SK-N-SH (cell line): ENCODE measurements at regions not wholly inside any gene's neighbourhood (a gene's known extent, or its start where the extent isn't known, plus 50 kb on each side); places are given as distances from the start of the nearest gene placed in this dataset.

Experiments used
- CTCF ChIA-PET: fragments of 300-600, 350-600 bp; formaldehyde crosslinking; extraction: SDS; loops from one replicate; lab custom pipeline; 2021; lab: Yijun Ruan, JAX
- POLR2A ChIA-PET: fragments of 350-600 bp; sonication (Branson Sonifier 250); formaldehyde crosslinking; extraction: SDS; loops from one replicate; lab custom pipeline; 2020; ENCODE audit warnings: antibody characterized with exemption, inconsistent platforms; lab: Yijun Ruan, JAX
- DNase-seq: peaks from one replicate; pipeline ENCODE4 v3.0.0; 2012
- H2AFZ ChIP-seq: fragments of 200-600 bp; sonication (generic); 2 replicates; pipeline ENCODE4 v1.8.1; 2016; ENCODE audit warnings: antibody characterized with exemption, mild to moderate bottlenecking, low read depth
- H3F3A ChIP-seq: fragments of 200-600 bp; sonication (generic); replicated peaks from 2 replicates; pipeline ENCODE3; 2016; ENCODE audit warnings: antibody characterized with exemption, mild to moderate bottlenecking; ENCODE audit not compliant: insufficient read depth
- H3K27ac ChIP-seq, 2 experiments: fragments of 200-500 bp in 1 of 2; fragments of 200-600 bp in 1 of 2; sonication (Bioruptor generic) in 1 of 2; sonication (generic), shearing (Covaris generic) in 1 of 2; 2 replicates each; pipeline versions ENCODE4 v1.5.1 to v1.6.1; 2014 to 2016; ENCODE audit warnings: low read depth in 2 of 2, inconsistent platforms in 1 of 2, low read length in 1 of 2, mild to moderate bottlenecking in 1 of 2, mixed read lengths in 1 of 2
- H3K27me3 ChIP-seq: fragments of 200-600 bp; sonication (generic), shearing (Covaris generic); 2 replicates; pipeline ENCODE4 v1.6.1; 2016; ENCODE audit warnings: mixed run types; ENCODE audit not compliant: insufficient read depth
- H3K36me3 ChIP-seq, 2 experiments: fragments of 200-500 bp in 1 of 2; fragments of 200-600 bp in 1 of 2; sonication (Bioruptor generic) in 1 of 2; sonication (generic) in 1 of 2; replicated peaks in 1 of 2; 2 replicates each; pipeline versions ENCODE3 to v1.5.1; 2014 to 2016; ENCODE audit warnings: low read length in 1 of 2, mild to moderate bottlenecking in 1 of 2; ENCODE audit not compliant: insufficient read depth in 2 of 2, control insufficient read depth in 1 of 2
- H3K4me1 ChIP-seq, 2 experiments: fragments of 200-500 bp in 1 of 2; fragments of 200-600 bp in 1 of 2; sonication (Bioruptor generic) in 1 of 2; sonication (generic), shearing (Covaris generic) in 1 of 2; 2 replicates each; pipeline versions ENCODE4 v1.5.1 to v1.6.1; 2014 to 2016; ENCODE audit warnings: low read depth in 1 of 2, low read length in 1 of 2, mixed run types in 1 of 2; ENCODE audit not compliant: insufficient read depth in 2 of 2, control insufficient read depth in 1 of 2
- H3K4me2 ChIP-seq: fragments of 200-600 bp; sonication (generic), shearing (Covaris generic); 2 replicates; pipeline ENCODE4 v1.6.1; 2017; ENCODE audit warnings: mixed run types
- H3K4me3 ChIP-seq, 2 experiments: fragments of 200-500 bp in 1 of 2; fragments of 200-600 bp in 1 of 2; sonication (Bioruptor generic) in 1 of 2; sonication (generic), shearing (Covaris generic) in 1 of 2; 2 replicates each; pipeline versions ENCODE4 v1.5.1 to v1.8.1; 2014 to 2016; ENCODE audit warnings: low read depth in 2 of 2, inconsistent platforms in 1 of 2, low read length in 1 of 2, mild to moderate bottlenecking in 1 of 2, mixed read lengths in 1 of 2, moderate library complexity in 1 of 2
- H3K79me2 ChIP-seq: fragments of 200-600 bp; sonication (generic); 2 replicates; pipeline ENCODE4 v1.8.1; 2017; ENCODE audit warnings: mild to moderate bottlenecking; ENCODE audit not compliant: insufficient read depth
- H3K9ac ChIP-seq: fragments of 200-600 bp; sonication (generic); 2 replicates; pipeline ENCODE4 v1.6.1; 2017; ENCODE audit warnings: mixed run types
- H3K9me2 ChIP-seq: fragments of 200-600 bp; sonication (generic); 2 replicates; pipeline ENCODE4 v1.6.1; 2017; ENCODE audit warnings: mixed run types
- H3K9me3 ChIP-seq: fragments of 200-600 bp; sonication (generic); 2 replicates; pipeline ENCODE4 v1.6.1; 2017; ENCODE audit warnings: mixed run types, mild to moderate bottlenecking, moderate library complexity
- H4K20me1 ChIP-seq: fragments of 200-600 bp; sonication (generic); 2 replicates; pipeline ENCODE4 v1.6.1; 2017; ENCODE audit warnings: mild to moderate bottlenecking, mixed run types; ENCODE audit not compliant: insufficient read depth
- CHD2 ChIP-seq: fragments of 150-350 bp; IDR thresholded peaks from 2 replicates; pipeline ENCODE4 v1.6.1; 2018; ENCODE audit warnings: low read length; ENCODE audit not compliant: partially characterized antibody
- EP300 ChIP-seq, 2 experiments: IDR thresholded peaks; 2 replicates each; pipeline versions ENCODE4 v1.4.0 to v1.6.1; 2012; ENCODE audit warnings: borderline replicate concordance in 1 of 2, low read depth in 1 of 2, low read length in 1 of 2
- FOXJ3 ChIP-seq: sonication (generic); formaldehyde crosslinking; IDR thresholded peaks from 2 replicates; pipeline ENCODE4 v1.5.1; 2020; ENCODE audit warnings: mild to moderate bottlenecking, missing genetic modification reagents
- JUND ChIP-seq: IDR thresholded peaks from 2 replicates; pipeline ENCODE4 v1.4.0; 2012
- MEF2A ChIP-seq: IDR thresholded peaks from 2 replicates; pipeline ENCODE4 v1.4.0; 2012; ENCODE audit warnings: low read depth, borderline replicate concordance
- MXI1 ChIP-seq: IDR thresholded peaks from 2 replicates; pipeline ENCODE4 v1.6.1; 2012; ENCODE audit warnings: mild to moderate bottlenecking, low read depth, low read length, improper control_type of control experiment
- NFIC ChIP-seq: IDR thresholded peaks from 2 replicates; pipeline ENCODE4 v1.4.0; 2012; ENCODE audit warnings: borderline replicate concordance
- REST ChIP-seq: IDR thresholded peaks from 2 replicates; pipeline ENCODE4 v1.6.1; 2012; ENCODE audit warnings: mild to moderate bottlenecking, low read depth, low read length, moderate library complexity
- RFX5 ChIP-seq: IDR thresholded peaks from 2 replicates; pipeline ENCODE4 v1.6.1; 2012; ENCODE audit warnings: mild to moderate bottlenecking, improper control_type of control experiment, low read length
- WGBS: methylation state at CpG from one replicate; pipeline ENCODE4 v1.1.6; 2017; ENCODE audit warnings: low lambda C conversion rate; 5-methylcytosine and 5-hydroxymethylcytosine counted together
- TF ChIP-seq, protein P1 (sequence below): fragments of 150-350 bp; IDR thresholded peaks from 2 replicates; pipeline ENCODE4 v1.6.1; 2016; ENCODE audit warnings: mild to moderate bottlenecking, low read depth, low read length
- TF ChIP-seq, protein P2 (sequence below): fragments of 200-600 bp; sonication (generic); IDR thresholded peaks from 2 replicates; pipeline ENCODE4 v1.6.1; 2017; ENCODE audit warnings: antibody characterized with exemption, mild to moderate bottlenecking, moderate library complexity

GRCh38 chr1:25090707-25091422 is 141.4 kb downstream of the SYF2 start:
- no peak for TF ChIP-seq MXI1
- TF ChIP-seq NFIC = no peak
- no peak for TF ChIP-seq REST
- no peak for TF ChIP-seq EP300 (IDR thresholded peaks at IDR 0.05; ENCODE audit: borderline replicate concordance in 1 of 2, low read depth in 1 of 2, low read length in 1 of 2)
- TF ChIP-seq, protein P1, sequence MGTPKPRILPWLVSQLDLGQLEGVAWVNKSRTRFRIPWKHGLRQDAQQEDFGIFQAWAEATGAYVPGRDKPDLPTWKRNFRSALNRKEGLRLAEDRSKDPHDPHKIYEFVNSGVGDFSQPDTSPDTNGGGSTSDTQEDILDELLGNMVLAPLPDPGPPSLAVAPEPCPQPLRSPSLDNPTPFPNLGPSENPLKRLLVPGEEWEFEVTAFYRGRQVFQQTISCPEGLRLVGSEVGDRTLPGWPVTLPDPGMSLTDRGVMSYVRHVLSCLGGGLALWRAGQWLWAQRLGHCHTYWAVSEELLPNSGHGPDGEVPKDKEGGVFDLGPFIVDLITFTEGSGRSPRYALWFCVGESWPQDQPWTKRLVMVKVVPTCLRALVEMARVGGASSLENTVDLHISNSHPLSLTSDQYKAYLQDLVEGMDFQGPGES = no peak
- TF ChIP-seq, protein P2, sequence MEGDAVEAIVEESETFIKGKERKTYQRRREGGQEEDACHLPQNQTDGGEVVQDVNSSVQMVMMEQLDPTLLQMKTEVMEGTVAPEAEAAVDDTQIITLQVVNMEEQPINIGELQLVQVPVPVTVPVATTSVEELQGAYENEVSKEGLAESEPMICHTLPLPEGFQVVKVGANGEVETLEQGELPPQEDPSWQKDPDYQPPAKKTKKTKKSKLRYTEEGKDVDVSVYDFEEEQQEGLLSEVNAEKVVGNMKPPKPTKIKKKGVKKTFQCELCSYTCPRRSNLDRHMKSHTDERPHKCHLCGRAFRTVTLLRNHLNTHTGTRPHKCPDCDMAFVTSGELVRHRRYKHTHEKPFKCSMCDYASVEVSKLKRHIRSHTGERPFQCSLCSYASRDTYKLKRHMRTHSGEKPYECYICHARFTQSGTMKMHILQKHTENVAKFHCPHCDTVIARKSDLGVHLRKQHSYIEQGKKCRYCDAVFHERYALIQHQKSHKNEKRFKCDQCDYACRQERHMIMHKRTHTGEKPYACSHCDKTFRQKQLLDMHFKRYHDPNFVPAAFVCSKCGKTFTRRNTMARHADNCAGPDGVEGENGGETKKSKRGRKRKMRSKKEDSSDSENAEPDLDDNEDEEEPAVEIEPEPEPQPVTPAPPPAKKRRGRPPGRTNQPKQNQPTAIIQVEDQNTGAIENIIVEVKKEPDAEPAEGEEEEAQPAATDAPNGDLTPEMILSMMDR = no peak
- TF ChIP-seq FOXJ3 = no peak
- no peak for TF ChIP-seq CHD2
- TF ChIP-seq JUND = no peak
- TF ChIP-seq MEF2A = no peak
- TF ChIP-seq RFX5 = no peak
- Histone ChIP-seq H3K27me3 (no peaks in the 10 kb centered on the region; the same call in 1 of the 2 replicates), H3K4me2 (no peak overlapping the region), H4K20me1 (no peaks in the 10 kb centered on the region), H3K4me1 (peaks cover 0 to 14% of the 10 kb centered on the region in 2 experiments; a peak in 1 of 4 replicates), H3K79me2 (no peaks in the 10 kb centered on the region), H3K9me2 (no peaks in the 10 kb centered on the region), H2AFZ (no peak overlapping the region), H3K9me3 (no peaks in the 10 kb centered on the region), H3F3A (no peaks in the 10 kb centered on the region), H3K27ac (peak overlapping the region in 1 of 2 experiments; percentile 70; a peak in 2 of 4 replicates), H3K4me3 (no peak overlapping the region), H3K9ac (no peak overlapping the region), H3K36me3 (no peaks in the 10 kb centered on the region)
- DNase-seq = no peak
- ChIA-PET POLR2A (no interaction called here), CTCF (interaction anchor here (0.7 to 2.7 kb wide), 4 partner anchors 11 to 249 kb away, joined by 3 to 11 read pairs (median 4); no protein-coding TSS in a partner anchor)
- 55% methylated on average over 8 of the region's 13 CpGs for WGBS
